ENCODE measurements at regions not wholly inside any gene's neighbourhood (a gene's known extent, or its start where the extent isn't known, plus 50 kb on each side); places are given as distances from the start of the nearest gene placed in this dataset.

GRCh38 chr15:27686971-27687370 lies 412.1 kb downstream of the OCA2 start:
- no peaks in the 10 kb centered on the region for H3K9me3 ChIP-seq (ENCODE audit: control insufficient read depth, insufficient read depth, low read length)
- WGBS (ENCODE audit: insufficient coverage): 100% methylated on average over 1 of the region's 7 CpGs
- H3K27ac ChIP-seq (ENCODE audit: low read depth, low read length): no peak overlapping the region
- H3K4me3 ChIP-seq (ENCODE audit: low read depth, low read length): no peak overlapping the region
- no peaks in the 10 kb centered on the region for H3K36me3 ChIP-seq (ENCODE audit: control insufficient read depth, insufficient read depth, low read length)
- H3K27me3 ChIP-seq (ENCODE audit: control insufficient read depth, insufficient read depth, low read length): peaks cover 11% of the 10 kb centered on the region
- H3K4me1 ChIP-seq (ENCODE audit: control insufficient read depth, insufficient read depth, low read length): peaks cover 3% of the 10 kb centered on the region
- DNase-seq (ENCODE audit: low read depth in 4 of 6, low spot score in 6 of 6): no peak

DNA sequence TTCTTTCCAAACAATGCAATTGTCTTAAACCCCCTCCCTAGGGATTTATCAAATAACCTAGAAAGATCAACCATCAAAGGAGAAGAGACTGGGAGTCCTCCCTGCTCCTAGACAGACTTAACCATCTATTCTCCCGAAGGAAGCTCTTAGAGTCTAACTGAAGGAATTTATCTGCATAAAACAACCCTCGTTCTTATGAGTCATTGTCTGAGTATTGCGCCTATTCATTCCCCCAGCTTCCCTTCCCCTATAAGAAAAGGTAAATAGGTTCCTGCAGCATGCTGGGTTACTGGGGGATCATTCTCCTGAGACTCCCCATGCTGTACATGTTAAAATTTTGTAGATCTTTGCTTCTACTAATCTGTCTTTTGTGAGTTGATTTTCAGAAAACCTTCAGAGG lies 412.7 kb downstream of the OCA2 start:
- WGBS (ENCODE audit: insufficient coverage): no CpG with 5 or more reads among the region's 3 CpGs
- Histone ChIP-seq H3K27me3 (ENCODE audit: control insufficient read depth, insufficient read depth, low read length) (peaks cover 11% of the 10 kb centered on the region), H3K27ac (ENCODE audit: low read depth, low read length) (no peak overlapping the region), H3K9me3 (ENCODE audit: control insufficient read depth, insufficient read depth, low read length) (no peaks in the 10 kb centered on the region), H3K4me1 (ENCODE audit: control insufficient read depth, insufficient read depth, low read length) (peaks cover 4% of the 10 kb centered on the region), H3K4me3 (ENCODE audit: low read depth, low read length) (no peak overlapping the region), H3K36me3 (ENCODE audit: control insufficient read depth, insufficient read depth, low read length) (no peaks in the 10 kb centered on the region)
- no peak for DNase-seq (ENCODE audit: low read depth in 4 of 6, low spot score in 6 of 6)

DNA sequence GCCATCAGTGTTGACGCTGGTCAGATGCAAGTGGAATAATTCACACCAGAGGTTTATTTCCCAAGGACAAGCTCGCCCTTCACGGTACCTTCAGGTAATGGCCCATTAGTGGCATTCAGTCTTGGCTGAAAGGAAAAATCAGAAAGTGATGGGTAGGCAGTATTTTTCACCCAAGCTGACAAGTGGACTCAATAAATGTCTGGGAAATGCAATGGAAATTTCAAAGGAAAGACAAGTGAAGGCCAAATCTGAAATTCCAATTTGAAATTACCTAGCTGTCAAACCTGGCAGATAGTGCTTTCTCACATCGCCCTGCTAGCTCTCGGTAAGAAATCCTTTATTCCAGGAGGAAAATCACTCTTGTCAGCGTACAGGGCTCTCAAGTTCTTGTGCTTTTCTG lies 413.5 kb downstream of the OCA2 start:
- Histone ChIP-seq H3K36me3 (ENCODE audit: control insufficient read depth, insufficient read depth, low read length) (no peaks in the 10 kb centered on the region), H3K4me1 (ENCODE audit: control insufficient read depth, insufficient read depth, low read length) (peaks cover 11% of the 10 kb centered on the region), H3K9me3 (ENCODE audit: control insufficient read depth, insufficient read depth, low read length) (no peaks in the 10 kb centered on the region), H3K27me3 (ENCODE audit: control insufficient read depth, insufficient read depth, low read length) (peaks cover 11% of the 10 kb centered on the region), H3K27ac (ENCODE audit: low read depth, low read length) (no peak overlapping the region), H3K4me3 (ENCODE audit: low read depth, low read length) (no peak overlapping the region)
- 100% methylated on average over 5 of the region's 6 CpGs for WGBS (ENCODE audit: insufficient coverage)
- peak in 1 of 6 donors; percentile 55 for DNase-seq (ENCODE audit: low read depth in 4 of 6, low spot score in 6 of 6)

DNA sequence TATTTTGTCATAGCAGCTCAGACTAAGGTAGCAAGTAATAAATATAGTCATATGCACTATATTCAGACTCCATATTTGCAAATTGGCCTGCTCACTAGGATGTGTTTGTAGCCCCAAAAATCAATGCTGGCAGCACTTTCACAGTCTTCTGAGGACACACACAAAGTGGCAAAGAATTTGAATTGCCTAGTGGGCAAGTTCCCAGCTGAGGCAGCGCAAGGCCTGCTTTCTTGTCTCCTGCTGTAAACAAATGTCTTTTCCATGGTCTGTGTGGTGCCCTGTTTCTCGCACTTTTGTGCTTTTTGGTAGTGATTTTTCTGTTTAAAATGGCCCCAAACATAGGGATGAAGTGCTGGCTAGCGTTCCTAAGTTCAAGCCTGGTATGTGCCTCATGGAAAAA lies 416.0 kb downstream of the OCA2 start:
- 45% methylated on average over 3 of the region's 3 CpGs for whole genome bisulfite sequencing (ENCODE audit: insufficient coverage)
- no peaks in the 10 kb centered on the region for H3K9me3 ChIP-seq (ENCODE audit: control insufficient read depth, insufficient read depth, low read length)
- peaks cover 11% of the 10 kb centered on the region for H3K27me3 ChIP-seq (ENCODE audit: control insufficient read depth, insufficient read depth, low read length)
- DNase-seq (ENCODE audit: low read depth in 4 of 6, low spot score in 6 of 6): peak in 4 of 6 donors; percentile 38 to 92 (median 58)
- H3K36me3 ChIP-seq (ENCODE audit: control insufficient read depth, insufficient read depth, low read length): no peaks in the 10 kb centered on the region
- H3K27ac ChIP-seq (ENCODE audit: low read depth, low read length): no peak overlapping the region
- no peak overlapping the region for H3K4me3 ChIP-seq (ENCODE audit: low read depth, low read length)
- peaks cover 28% of the 10 kb centered on the region for H3K4me1 ChIP-seq (ENCODE audit: control insufficient read depth, insufficient read depth, low read length)

GRCh38 chr15:27681038-27681437 lies 418.1 kb downstream of the OCA2 start:
- H3K9me3 ChIP-seq (ENCODE audit: control insufficient read depth, insufficient read depth, low read length): no peaks in the 10 kb centered on the region
- peaks cover 6% of the 10 kb centered on the region for H3K27me3 ChIP-seq (ENCODE audit: control insufficient read depth, insufficient read depth, low read length)
- WGBS (ENCODE audit: insufficient coverage): no CpG with 5 or more reads among the region's 8 CpGs
- no peak overlapping the region for H3K4me3 ChIP-seq (ENCODE audit: low read depth, low read length)
- no peak overlapping the region for H3K27ac ChIP-seq (ENCODE audit: low read depth, low read length)
- H3K36me3 ChIP-seq (ENCODE audit: control insufficient read depth, insufficient read depth, low read length): no peaks in the 10 kb centered on the region
- DNase-seq (ENCODE audit: low read depth in 4 of 6, low spot score in 6 of 6): peak in 1 of 6 donors; percentile 74
- H3K4me1 ChIP-seq (ENCODE audit: control insufficient read depth, insufficient read depth, low read length): peaks cover 34% of the 10 kb centered on the region

- Histone ChIP-seq H3K4me1 (ENCODE audit: control insufficient read depth, insufficient read depth, low read length) (peaks cover 34% of the 10 kb centered on the region), H3K36me3 (ENCODE audit: control insufficient read depth, insufficient read depth, low read length) (no peaks in the 10 kb centered on the region), H3K27me3 (ENCODE audit: control insufficient read depth, insufficient read depth, low read length) (no peaks in the 10 kb centered on the region), H3K27ac (ENCODE audit: low read depth, low read length) (peak overlapping the region; percentile 11), H3K4me3 (ENCODE audit: low read depth, low read length) (no peak overlapping the region), H3K9me3 (ENCODE audit: control insufficient read depth, insufficient read depth, low read length) (no peaks in the 10 kb centered on the region)
- DNase-seq (ENCODE audit: low read depth in 4 of 6, low spot score in 6 of 6): peak in 4 of 6 donors; percentile 50 to 93 (median 72)
- 3% methylated on average over 17 of the region's 19 CpGs for WGBS (ENCODE audit: insufficient coverage)
These were observed 419.2 kb downstream of the OCA2 start for GRCh38 chr15:27679731-27680471.

DNA sequence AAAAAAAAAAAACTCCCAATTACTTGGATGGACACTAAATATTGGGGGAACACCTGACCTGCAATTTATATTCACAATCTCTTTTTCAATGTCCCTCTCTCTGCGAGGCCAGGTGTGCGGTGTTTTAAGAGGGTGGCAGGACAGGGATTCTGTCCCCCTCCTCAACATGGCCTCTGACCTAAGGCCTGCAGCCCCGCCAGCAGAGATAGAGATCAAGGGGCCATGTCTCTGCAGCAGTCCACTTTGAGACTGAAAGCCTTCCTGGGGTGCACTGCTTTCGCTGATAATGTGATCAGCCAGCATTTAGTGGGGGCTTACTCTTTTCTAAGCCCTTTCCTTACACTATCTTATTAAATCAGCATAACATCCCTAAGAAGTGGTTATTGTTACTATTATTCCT lies 419.9 kb downstream of the OCA2 start:
- Histone ChIP-seq H3K36me3 (ENCODE audit: control insufficient read depth, insufficient read depth, low read length) (no peaks in the 10 kb centered on the region), H3K27ac (ENCODE audit: low read depth, low read length) (no peak overlapping the region), H3K4me1 (ENCODE audit: control insufficient read depth, insufficient read depth, low read length) (peaks cover 34% of the 10 kb centered on the region), H3K27me3 (ENCODE audit: control insufficient read depth, insufficient read depth, low read length) (no peaks in the 10 kb centered on the region), H3K9me3 (ENCODE audit: control insufficient read depth, insufficient read depth, low read length) (no peaks in the 10 kb centered on the region), H3K4me3 (ENCODE audit: low read depth, low read length) (no peak overlapping the region)
- no peak for DNase-seq (ENCODE audit: low read depth in 4 of 6, low spot score in 6 of 6)
- 83% methylated on average over 1 of the region's 4 CpGs for WGBS (ENCODE audit: insufficient coverage)

GRCh38 chr15:27677951-27678350 lies 421.2 kb downstream of the OCA2 start:
- no peaks in the 10 kb centered on the region for H3K27me3 ChIP-seq (ENCODE audit: control insufficient read depth, insufficient read depth, low read length)
- H3K4me3 ChIP-seq (ENCODE audit: low read depth, low read length): no peak overlapping the region
- no peaks in the 10 kb centered on the region for H3K36me3 ChIP-seq (ENCODE audit: control insufficient read depth, insufficient read depth, low read length)
- no peak for DNase-seq (ENCODE audit: low read depth in 4 of 6, low spot score in 6 of 6)
- H3K4me1 ChIP-seq (ENCODE audit: control insufficient read depth, insufficient read depth, low read length): peaks cover 34% of the 10 kb centered on the region
- 98% methylated on average over 5 of the region's 6 CpGs for WGBS (ENCODE audit: insufficient coverage)
- H3K27ac ChIP-seq (ENCODE audit: low read depth, low read length): no peak overlapping the region
- no peaks in the 10 kb centered on the region for H3K9me3 ChIP-seq (ENCODE audit: control insufficient read depth, insufficient read depth, low read length)

- Histone ChIP-seq H3K9me3 (ENCODE audit: control insufficient read depth, insufficient read depth, low read length) (no peaks in the 10 kb centered on the region), H3K27ac (ENCODE audit: low read depth, low read length) (no peak overlapping the region), H3K4me3 (ENCODE audit: low read depth, low read length) (no peak overlapping the region), H3K4me1 (ENCODE audit: control insufficient read depth, insufficient read depth, low read length) (peaks cover 43% of the 10 kb centered on the region), H3K36me3 (ENCODE audit: control insufficient read depth, insufficient read depth, low read length) (no peaks in the 10 kb centered on the region), H3K27me3 (ENCODE audit: control insufficient read depth, insufficient read depth, low read length) (no peaks in the 10 kb centered on the region)
- 87% methylated on average over 9 of the region's 9 CpGs for WGBS (ENCODE audit: insufficient coverage)
- DNase-seq (ENCODE audit: low read depth in 4 of 6, low spot score in 6 of 6): no peak
These were observed 422.5 kb downstream of the OCA2 start for GRCh38 chr15:27676647-27677046.

GRCh38 chr15:27675571-27675970 lies 423.5 kb downstream of the OCA2 start:
- Histone ChIP-seq H3K36me3 (ENCODE audit: control insufficient read depth, insufficient read depth, low read length) (no peaks in the 10 kb centered on the region), H3K27ac (ENCODE audit: low read depth, low read length) (no peak overlapping the region), H3K4me3 (ENCODE audit: low read depth, low read length) (no peak overlapping the region), H3K27me3 (ENCODE audit: control insufficient read depth, insufficient read depth, low read length) (no peaks in the 10 kb centered on the region), H3K9me3 (ENCODE audit: control insufficient read depth, insufficient read depth, low read length) (no peaks in the 10 kb centered on the region), H3K4me1 (ENCODE audit: control insufficient read depth, insufficient read depth, low read length) (peaks cover 44% of the 10 kb centered on the region)
- peak in 1 of 6 donors; percentile 26 for DNase-seq (ENCODE audit: low read depth in 4 of 6, low spot score in 6 of 6)
- WGBS (ENCODE audit: insufficient coverage): 87% methylated on average over 8 of the region's 8 CpGs

All from spinal cord (tissue), 9 donors.